GM21423 (cell line): ENCODE measurements at regions not wholly inside any gene's neighbourhood (a gene's known extent, or its start where the extent isn't known, plus 50 kb on each side); places are given as distances from the start of the nearest gene placed in this dataset.

Experiments
- ATAC-seq: cut with Tn5 transposase; IDR thresholded peaks from one replicate; pipeline ENCODE4 v1.9.1; 2021; ENCODE audit warnings: mild to moderate bottlenecking, moderate library complexity; ENCODE audit not compliant: unreplicated experiment

- no peak for ATAC-seq
These were observed 736.9 kb downstream of the TLE1 start for GRCh38 chr9:80952363-80952922.

- no peak for ATAC-seq
These were observed 737.7 kb downstream of the TLE1 start for GRCh38 chr9:80951675-80952074.

GRCh38 chr9:80948876-80949275 is 740.5 kb downstream of the TLE1 start:
- ATAC-seq = no peak

- no peak for ATAC-seq
These were observed 741.3 kb downstream of the TLE1 start for GRCh38 chr9:80948066-80948465.

GRCh38 chr9:80946496-80947170 is 742.7 kb downstream of the TLE1 start:
- ATAC-seq = no peak

GRCh38 chr9:80945436-80945835 is 743.9 kb downstream of the TLE1 start:
- no peak for ATAC-seq

GRCh38 chr9:80937645-80938044 is 751.7 kb downstream of the TLE1 start:
- ATAC-seq = no peak

GRCh38 chr9:80934095-80934494 is 755.3 kb downstream of the TLE1 start:
- ATAC-seq = no peak

- no peak for ATAC-seq
These were observed 756.2 kb downstream of the TLE1 start for GRCh38 chr9:80932947-80933780.

GRCh38 chr9:80932181-80932580 is 757.2 kb downstream of the TLE1 start:
- no peak for ATAC-seq

- ATAC-seq = no peak
These were observed 758.2 kb downstream of the TLE1 start for GRCh38 chr9:80931163-80931562.

GRCh38 chr9:80928697-80929096 is 760.6 kb downstream of the TLE1 start:
- no peak for ATAC-seq

- no peak for ATAC-seq
These were observed 762.7 kb downstream of the TLE1 start for GRCh38 chr9:80926611-80927010.

GRCh38 chr9:80922544-80922943 is 766.8 kb downstream of the TLE1 start:
- no peak for ATAC-seq

- no peak for ATAC-seq
These were observed 782.6 kb downstream of the TLE1 start for GRCh38 chr9:80906728-80907127.

GRCh38 chr9:80899208-80899607 is 790.1 kb downstream of the TLE1 start:
- no peak for ATAC-seq

GRCh38 chr9:80893190-80893589 is 796.2 kb downstream of the TLE1 start:
- no peak for ATAC-seq

- ATAC-seq = no peak
These were observed 796.6 kb downstream of the TLE1 start for GRCh38 chr9:80892703-80893102.

- no peak for ATAC-seq
These were observed 799.2 kb downstream of the TLE1 start for GRCh38 chr9:80890124-80890523.

- no peak for ATAC-seq
These were observed 803.5 kb downstream of the TLE1 start for GRCh38 chr9:80885894-80886293.

- ATAC-seq = no peak
These were observed 805.3 kb downstream of the TLE1 start for GRCh38 chr9:80883826-80884579.
